Type B pancreatic cell (in vitro differentiated cells): ENCODE measurements at regions not wholly inside any gene's neighbourhood (a gene's known extent, or its start where the extent isn't known, plus 50 kb on each side); places are given as distances from the start of the nearest gene placed in this dataset.
A peak's percentile ranks its signal among the peaks of the same experiment; 100 is the strongest.

Source experiments
- DNase-seq: peaks from one replicate; pipeline ENCODE4 v3.0.0; 2021; ENCODE audit warnings: mixed read lengths; ENCODE audit not compliant: unreplicated experiment; ENCODE audit errors: extremely low spot score
- H3K27ac Mint-ChIP-seq: 2 replicates; pipeline ENCODE4 v1.8.0; 2021; ENCODE audit warnings: mild to moderate bottlenecking, mixed read lengths
- H3K27me3 Mint-ChIP-seq: 2 replicates; pipeline ENCODE4 v1.8.0; 2021; ENCODE audit warnings: mixed read lengths
- H3K36me3 Mint-ChIP-seq: 2 replicates; pipeline ENCODE4 v1.8.0; 2021; ENCODE audit warnings: mixed read lengths
- H3K4me1 Mint-ChIP-seq: one replicate; pipeline ENCODE4 v1.8.0; 2021; ENCODE audit warnings: mixed read lengths; ENCODE audit not compliant: unreplicated experiment
- H3K4me3 Mint-ChIP-seq: 2 replicates; pipeline ENCODE4 v1.8.0; 2021; ENCODE audit warnings: mild to moderate bottlenecking, mixed read lengths
- H3K9me3 Mint-ChIP-seq: 2 replicates; pipeline ENCODE4 v1.8.0; 2021; ENCODE audit warnings: mixed read lengths
- CTCF ChIP-seq: fragments of 200-600 bp; sonication (generic); conservative IDR thresholded peaks from 2 replicates; pipeline ENCODE4 v1.5.0; 2021; ENCODE audit warnings: antibody characterized with exemption, mild to moderate bottlenecking

DNA sequence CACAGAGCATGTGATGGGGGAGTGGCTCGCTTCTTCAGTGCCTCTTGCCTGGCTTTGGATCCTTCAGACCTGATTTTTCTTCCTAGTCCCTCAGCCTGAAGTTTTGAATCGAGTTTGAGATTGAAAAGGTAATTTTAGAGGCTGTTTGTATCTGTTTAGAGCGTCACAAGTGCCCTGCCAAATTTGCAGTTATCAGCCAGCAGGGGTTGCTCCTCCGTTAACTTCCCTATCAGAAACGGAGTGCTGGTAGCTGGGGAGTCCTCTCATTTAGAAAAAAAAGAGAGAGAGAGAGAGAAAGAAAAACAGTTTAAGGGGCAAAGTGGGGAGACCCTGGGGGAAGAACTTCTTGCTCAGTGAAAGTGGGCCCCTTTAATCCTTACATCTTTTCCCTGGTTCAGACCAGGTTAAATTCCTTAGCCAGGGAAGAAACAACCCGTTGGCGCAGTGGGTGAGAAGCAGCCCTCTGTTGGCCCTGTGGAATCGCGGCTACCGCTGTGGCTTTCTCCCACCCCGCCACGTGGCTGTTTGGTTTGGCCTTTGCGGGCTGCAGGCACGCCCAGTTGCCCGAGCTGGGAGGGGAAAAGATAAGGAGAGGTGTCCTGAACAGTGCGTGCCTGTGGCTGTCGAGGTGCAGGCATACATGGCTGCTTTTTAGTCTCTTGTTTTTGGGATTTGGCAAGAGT lies 576.7 kb upstream of the ACO1 start:
- no peak for TF ChIP-seq CTCF
- Mint-ChIP-seq H3K27ac (no peak overlapping the region), H3K36me3 (no peaks in the 10 kb centered on the region), H3K4me1 (no peaks in the 10 kb centered on the region), H3K9me3 (no peaks in the 10 kb centered on the region), H3K4me3 (peak overlapping the region; percentile 58), H3K27me3 (no peaks in the 10 kb centered on the region)
- DNase-seq = no peak

DNA sequence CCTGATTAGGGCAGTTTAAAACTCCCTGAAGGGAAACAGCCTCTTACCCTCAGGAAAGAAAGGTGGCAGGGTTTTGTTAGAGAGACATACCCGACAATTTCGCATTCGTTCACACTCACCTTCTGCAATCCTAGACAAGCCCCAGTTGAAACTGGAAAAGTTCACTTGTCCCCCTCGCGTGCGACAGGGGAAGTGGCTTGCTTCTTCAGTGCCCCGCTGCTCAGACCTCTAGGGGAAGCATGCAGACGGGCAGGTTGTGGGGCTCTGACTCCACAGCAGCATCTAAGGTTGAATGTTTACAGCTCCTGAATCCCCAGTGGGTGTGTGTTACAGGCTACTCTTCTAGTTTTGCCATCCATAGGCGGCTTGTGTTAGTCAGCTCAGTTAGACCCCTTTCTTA lies 575.7 kb upstream of the ACO1 start:
- Mint-ChIP-seq H3K36me3 (no peaks in the 10 kb centered on the region), H3K9me3 (no peaks in the 10 kb centered on the region), H3K4me1 (no peaks in the 10 kb centered on the region), H3K27me3 (no peaks in the 10 kb centered on the region), H3K27ac (no peak overlapping the region), H3K4me3 (no peak overlapping the region)
- no peak for TF ChIP-seq CTCF
- no peak for DNase-seq

GRCh38 chr9:31820426-31820825 lies 564.0 kb upstream of the ACO1 start:
- Mint-ChIP-seq H3K27ac (no peak overlapping the region), H3K36me3 (no peaks in the 10 kb centered on the region), H3K4me1 (no peaks in the 10 kb centered on the region), H3K27me3 (no peaks in the 10 kb centered on the region), H3K9me3 (no peaks in the 10 kb centered on the region), H3K4me3 (no peak overlapping the region)
- TF ChIP-seq CTCF = no peak
- DNase-seq = no peak

GRCh38 chr9:31821583-31821982 lies 562.9 kb upstream of the ACO1 start:
- Mint-ChIP-seq H3K27me3 (no peaks in the 10 kb centered on the region), H3K9me3 (no peaks in the 10 kb centered on the region), H3K27ac (no peak overlapping the region), H3K4me3 (no peak overlapping the region), H3K4me1 (no peaks in the 10 kb centered on the region), H3K36me3 (no peaks in the 10 kb centered on the region)
- DNase-seq = no peak
- no peak for TF ChIP-seq CTCF

DNA sequence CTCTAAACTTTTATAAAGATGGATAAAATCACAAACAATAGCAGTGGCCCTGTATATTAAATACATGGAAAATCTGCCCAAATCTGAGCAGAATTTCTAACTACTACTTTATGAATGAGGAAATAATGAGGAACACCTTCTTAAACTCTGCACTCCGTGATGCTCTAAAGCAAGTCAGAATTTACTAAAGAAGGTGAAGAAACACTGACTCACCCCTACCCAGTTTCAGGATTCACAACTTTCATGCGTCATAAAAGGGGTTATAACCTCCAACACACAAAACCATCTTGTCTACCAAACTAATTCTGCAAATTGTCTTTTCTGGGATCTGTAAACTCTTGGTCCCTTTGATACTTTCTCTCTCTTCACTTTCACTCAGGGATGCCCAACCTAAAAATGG lies 561.1 kb upstream of the ACO1 start:
- Mint-ChIP-seq H3K9me3 (no peaks in the 10 kb centered on the region), H3K36me3 (no peaks in the 10 kb centered on the region), H3K27me3 (no peaks in the 10 kb centered on the region), H3K4me3 (no peak overlapping the region), H3K27ac (no peak overlapping the region), H3K4me1 (no peaks in the 10 kb centered on the region)
- no peak for DNase-seq
- TF ChIP-seq CTCF = no peak

DNA sequence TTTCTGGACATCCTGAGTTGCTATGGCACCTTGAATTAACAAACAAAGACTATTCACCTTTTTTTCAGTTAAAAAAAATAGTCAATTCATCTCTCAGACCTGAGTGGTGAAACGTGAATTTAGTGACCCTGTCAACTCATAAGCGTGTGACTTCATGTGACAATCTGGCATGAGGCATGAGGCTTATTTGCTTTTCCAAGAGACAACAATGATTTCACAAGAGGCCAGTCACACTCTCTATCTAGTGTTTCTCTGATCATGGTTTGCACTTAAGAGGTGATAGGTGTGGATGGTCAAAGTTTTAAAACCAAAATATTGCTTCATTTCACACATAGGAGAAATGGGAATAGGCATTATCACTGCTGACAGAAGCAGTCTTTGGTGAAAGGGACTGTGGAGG lies 559.6 kb upstream of the ACO1 start:
- Mint-ChIP-seq H3K4me3 (no peak overlapping the region), H3K4me1 (no peaks in the 10 kb centered on the region), H3K9me3 (no peaks in the 10 kb centered on the region), H3K27ac (no peak overlapping the region), H3K27me3 (no peaks in the 10 kb centered on the region), H3K36me3 (no peaks in the 10 kb centered on the region)
- no peak for DNase-seq
- no peak for TF ChIP-seq CTCF
